SK-N-SH (cell line): ENCODE measurements at regions not wholly inside any gene's neighbourhood (a gene's known extent, or its start where the extent isn't known, plus 50 kb on each side); places are given as distances from the start of the nearest gene placed in this dataset.

Source experiments
- CTCF ChIA-PET: fragments of 300-600, 350-600 bp; formaldehyde crosslinking; extraction: SDS; loops from one replicate; lab custom pipeline; 2021; lab: Yijun Ruan, JAX
- POLR2A ChIA-PET: fragments of 350-600 bp; sonication (Branson Sonifier 250); formaldehyde crosslinking; extraction: SDS; loops from one replicate; lab custom pipeline; 2020; ENCODE audit warnings: antibody characterized with exemption, inconsistent platforms; lab: Yijun Ruan, JAX
- DNase-seq: peaks from one replicate; pipeline ENCODE4 v3.0.0; 2012
- H2AFZ ChIP-seq: fragments of 200-600 bp; sonication (generic); 2 replicates; pipeline ENCODE4 v1.8.1; 2016; ENCODE audit warnings: antibody characterized with exemption, mild to moderate bottlenecking, low read depth
- H3F3A ChIP-seq: fragments of 200-600 bp; sonication (generic); replicated peaks from 2 replicates; pipeline ENCODE3; 2016; ENCODE audit warnings: antibody characterized with exemption, mild to moderate bottlenecking; ENCODE audit not compliant: insufficient read depth
- H3K27ac ChIP-seq, 2 experiments: fragments of 200-500 bp in 1 of 2; fragments of 200-600 bp in 1 of 2; sonication (Bioruptor generic) in 1 of 2; sonication (generic), shearing (Covaris generic) in 1 of 2; 2 replicates each; pipeline versions ENCODE4 v1.5.1 to v1.6.1; 2014 to 2016; ENCODE audit warnings: low read depth in 2 of 2, inconsistent platforms in 1 of 2, low read length in 1 of 2, mild to moderate bottlenecking in 1 of 2, mixed read lengths in 1 of 2
- H3K27me3 ChIP-seq: fragments of 200-600 bp; sonication (generic), shearing (Covaris generic); 2 replicates; pipeline ENCODE4 v1.6.1; 2016; ENCODE audit warnings: mixed run types; ENCODE audit not compliant: insufficient read depth
- H3K36me3 ChIP-seq, 2 experiments: fragments of 200-500 bp in 1 of 2; fragments of 200-600 bp in 1 of 2; sonication (Bioruptor generic) in 1 of 2; sonication (generic) in 1 of 2; replicated peaks in 1 of 2; 2 replicates each; pipeline versions ENCODE3 to v1.5.1; 2014 to 2016; ENCODE audit warnings: low read length in 1 of 2, mild to moderate bottlenecking in 1 of 2; ENCODE audit not compliant: insufficient read depth in 2 of 2, control insufficient read depth in 1 of 2
- H3K4me1 ChIP-seq, 2 experiments: fragments of 200-500 bp in 1 of 2; fragments of 200-600 bp in 1 of 2; sonication (Bioruptor generic) in 1 of 2; sonication (generic), shearing (Covaris generic) in 1 of 2; 2 replicates each; pipeline versions ENCODE4 v1.5.1 to v1.6.1; 2014 to 2016; ENCODE audit warnings: low read depth in 1 of 2, low read length in 1 of 2, mixed run types in 1 of 2; ENCODE audit not compliant: insufficient read depth in 2 of 2, control insufficient read depth in 1 of 2
- H3K4me2 ChIP-seq: fragments of 200-600 bp; sonication (generic), shearing (Covaris generic); 2 replicates; pipeline ENCODE4 v1.6.1; 2017; ENCODE audit warnings: mixed run types
- H3K4me3 ChIP-seq, 2 experiments: fragments of 200-500 bp in 1 of 2; fragments of 200-600 bp in 1 of 2; sonication (Bioruptor generic) in 1 of 2; sonication (generic), shearing (Covaris generic) in 1 of 2; 2 replicates each; pipeline versions ENCODE4 v1.5.1 to v1.8.1; 2014 to 2016; ENCODE audit warnings: low read depth in 2 of 2, inconsistent platforms in 1 of 2, low read length in 1 of 2, mild to moderate bottlenecking in 1 of 2, mixed read lengths in 1 of 2, moderate library complexity in 1 of 2
- H3K79me2 ChIP-seq: fragments of 200-600 bp; sonication (generic); 2 replicates; pipeline ENCODE4 v1.8.1; 2017; ENCODE audit warnings: mild to moderate bottlenecking; ENCODE audit not compliant: insufficient read depth
- H3K9ac ChIP-seq: fragments of 200-600 bp; sonication (generic); 2 replicates; pipeline ENCODE4 v1.6.1; 2017; ENCODE audit warnings: mixed run types
- H3K9me2 ChIP-seq: fragments of 200-600 bp; sonication (generic); 2 replicates; pipeline ENCODE4 v1.6.1; 2017; ENCODE audit warnings: mixed run types
- H3K9me3 ChIP-seq: fragments of 200-600 bp; sonication (generic); 2 replicates; pipeline ENCODE4 v1.6.1; 2017; ENCODE audit warnings: mixed run types, mild to moderate bottlenecking, moderate library complexity
- H4K20me1 ChIP-seq: fragments of 200-600 bp; sonication (generic); 2 replicates; pipeline ENCODE4 v1.6.1; 2017; ENCODE audit warnings: mild to moderate bottlenecking, mixed run types; ENCODE audit not compliant: insufficient read depth
- EZH2phosphoT487 ChIP-seq: fragments of 200-600 bp; sonication (generic); IDR thresholded peaks from 2 replicates; pipeline ENCODE4 v1.6.1; 2017; ENCODE audit warnings: low read depth, mixed run types, mild to moderate bottlenecking, antibody characterized with exemption, moderate library complexity, borderline replicate concordance
- FOSL2 ChIP-seq: IDR thresholded peaks from 2 replicates; pipeline ENCODE4 v1.4.0; 2012; ENCODE audit warnings: low read depth, mild to moderate bottlenecking, moderate library complexity, borderline replicate concordance
- FOXJ3 ChIP-seq: sonication (generic); formaldehyde crosslinking; IDR thresholded peaks from 2 replicates; pipeline ENCODE4 v1.5.1; 2020; ENCODE audit warnings: mild to moderate bottlenecking, missing genetic modification reagents
- GATA2 ChIP-seq: sonication (generic); formaldehyde crosslinking; IDR thresholded peaks from 2 replicates; pipeline ENCODE4 v1.5.0; 2020; ENCODE audit warnings: mild to moderate bottlenecking, missing genetic modification reagents
- MXI1 ChIP-seq: IDR thresholded peaks from 2 replicates; pipeline ENCODE4 v1.6.1; 2012; ENCODE audit warnings: mild to moderate bottlenecking, low read depth, low read length, improper control_type of control experiment
- NFIC ChIP-seq: IDR thresholded peaks from 2 replicates; pipeline ENCODE4 v1.4.0; 2012; ENCODE audit warnings: borderline replicate concordance
- NRF1 ChIP-seq: IDR thresholded peaks from 2 replicates; pipeline ENCODE4 v1.6.1; 2012; ENCODE audit warnings: low read depth, mild to moderate bottlenecking, low read length
- RAD21 ChIP-seq: IDR thresholded peaks from 2 replicates; pipeline ENCODE4 v1.6.1; 2012; ENCODE audit warnings: mild to moderate bottlenecking, low read length
- RCOR1 ChIP-seq: fragments of 150-350 bp; IDR thresholded peaks from 2 replicates; pipeline ENCODE4 v1.6.1; 2017; ENCODE audit warnings: antibody characterized with exemption, low read length
- RXRA ChIP-seq: IDR thresholded peaks from 2 replicates; pipeline ENCODE4 v1.4.0; 2012; ENCODE audit warnings: low read depth, mild to moderate bottlenecking, borderline replicate concordance
- SMC3 ChIP-seq: IDR thresholded peaks from 2 replicates; pipeline ENCODE4 v1.6.1; 2012; ENCODE audit warnings: low read depth, low read length, improper control_type of control experiment
- YY1 ChIP-seq: IDR thresholded peaks from 2 replicates; pipeline ENCODE4 v1.4.0; 2012; ENCODE audit warnings: low read depth, mild to moderate bottlenecking
- WGBS: methylation state at CpG from one replicate; pipeline ENCODE4 v1.1.6; 2017; ENCODE audit warnings: low lambda C conversion rate; 5-methylcytosine and 5-hydroxymethylcytosine counted together
- TF ChIP-seq, protein P1 (sequence below): IDR thresholded peaks from 2 replicates; pipeline ENCODE4 v1.4.0; 2012; ENCODE audit warnings: low read depth, borderline replicate concordance
- TF ChIP-seq, protein P2 (sequence below): fragments of 150-350 bp; IDR thresholded peaks from 2 replicates; pipeline ENCODE4 v1.6.1; 2016; ENCODE audit warnings: mild to moderate bottlenecking, low read depth, low read length
- TF ChIP-seq, protein P3 (sequence below): IDR thresholded peaks from 2 replicates; pipeline ENCODE4; 2012

DNA sequence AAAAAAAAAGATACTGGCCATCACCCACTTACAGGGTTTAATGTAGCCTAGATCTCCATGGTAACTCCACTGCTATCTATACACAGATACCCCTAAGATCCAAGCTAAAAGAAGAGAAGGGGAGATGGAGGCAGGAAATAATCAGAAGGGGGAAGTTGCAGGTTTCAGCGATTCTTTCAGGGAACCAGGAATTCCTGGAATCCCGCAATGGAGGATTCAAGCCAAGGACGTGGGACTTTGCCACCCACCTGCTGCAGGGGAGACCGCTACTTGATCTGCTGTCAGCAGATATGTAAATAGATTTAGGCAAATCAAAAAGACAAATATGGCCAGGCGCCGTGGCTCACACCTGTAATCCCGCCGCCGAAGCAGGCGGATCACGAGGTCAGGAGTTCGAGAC lies 121.1 kb downstream of the AIPL1 start:
- Histone ChIP-seq H3F3A (no peaks in the 10 kb centered on the region), H4K20me1 (no peaks in the 10 kb centered on the region), H3K9ac (no peak overlapping the region), H3K4me3 (no peak overlapping the region), H3K27me3 (peaks cover 10% of the 10 kb centered on the region; the same call in 1 of the 2 replicates), H2AFZ (no peak overlapping the region), H3K36me3 (no peaks in the 10 kb centered on the region), H3K4me2 (no peak overlapping the region), H3K9me3 (no peaks in the 10 kb centered on the region), H3K27ac (no peak overlapping the region), H3K79me2 (no peaks in the 10 kb centered on the region), H3K4me1 (no peaks in the 10 kb centered on the region), H3K9me2 (no peaks in the 10 kb centered on the region)
- DNase-seq, result no peak
- CTCF ChIA-PET, result no interaction called here
- WGBS, result 48% methylated on average over 12 of the region's 12 CpGs
- POLR2A ChIA-PET, result no interaction called here
- no peak for TF ChIP-seq RCOR1
- no peak for TF ChIP-seq RAD21

DNA sequence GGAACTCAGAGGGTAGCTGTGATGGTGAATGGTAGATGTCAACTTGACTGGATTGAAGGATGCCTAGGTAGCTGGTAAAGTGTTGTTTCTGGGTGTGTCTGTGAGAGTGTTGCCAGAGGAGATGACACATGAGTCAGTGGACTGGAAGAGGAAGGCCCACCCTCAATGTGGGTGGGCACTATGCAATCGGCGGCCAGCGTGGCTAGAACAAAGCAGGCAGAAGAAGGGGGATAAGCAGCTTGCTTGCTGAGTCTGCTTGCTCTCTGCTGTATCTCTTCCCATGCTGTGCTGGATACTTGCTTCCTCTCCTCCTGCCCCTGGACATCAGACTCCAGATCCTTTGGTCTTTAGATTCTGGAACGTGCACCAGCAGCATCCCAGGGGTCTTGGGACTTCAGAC lies 128.1 kb downstream of the AIPL1 start:
- H3K4me3 ChIP-seq, result no peak overlapping the region
- CTCF ChIA-PET, result no interaction called here
- no peak overlapping the region for H3K4me2 ChIP-seq
- no peak for TF ChIP-seq RXRA
- no peak for TF ChIP-seq GATA2 (CRISPR knock-in tag)
- TF ChIP-seq NFIC, result no peak
- no peak for TF ChIP-seq MXI1
- no peak for TF ChIP-seq NRF1
- TF ChIP-seq SMC3, result no peak
- TF ChIP-seq EZH2phosphoT487, result no peak
- TF ChIP-seq, protein P1, sequence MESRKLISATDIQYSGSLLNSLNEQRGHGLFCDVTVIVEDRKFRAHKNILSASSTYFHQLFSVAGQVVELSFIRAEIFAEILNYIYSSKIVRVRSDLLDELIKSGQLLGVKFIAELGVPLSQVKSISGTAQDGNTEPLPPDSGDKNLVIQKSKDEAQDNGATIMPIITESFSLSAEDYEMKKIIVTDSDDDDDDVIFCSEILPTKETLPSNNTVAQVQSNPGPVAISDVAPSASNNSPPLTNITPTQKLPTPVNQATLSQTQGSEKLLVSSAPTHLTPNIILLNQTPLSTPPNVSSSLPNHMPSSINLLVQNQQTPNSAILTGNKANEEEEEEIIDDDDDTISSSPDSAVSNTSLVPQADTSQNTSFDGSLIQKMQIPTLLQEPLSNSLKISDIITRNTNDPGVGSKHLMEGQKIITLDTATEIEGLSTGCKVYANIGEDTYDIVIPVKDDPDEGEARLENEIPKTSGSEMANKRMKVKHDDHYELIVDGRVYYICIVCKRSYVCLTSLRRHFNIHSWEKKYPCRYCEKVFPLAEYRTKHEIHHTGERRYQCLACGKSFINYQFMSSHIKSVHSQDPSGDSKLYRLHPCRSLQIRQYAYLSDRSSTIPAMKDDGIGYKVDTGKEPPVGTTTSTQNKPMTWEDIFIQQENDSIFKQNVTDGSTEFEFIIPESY, result no peak
- no peak for TF ChIP-seq FOXJ3 (CRISPR knock-in tag)
- TF ChIP-seq, protein P2, sequence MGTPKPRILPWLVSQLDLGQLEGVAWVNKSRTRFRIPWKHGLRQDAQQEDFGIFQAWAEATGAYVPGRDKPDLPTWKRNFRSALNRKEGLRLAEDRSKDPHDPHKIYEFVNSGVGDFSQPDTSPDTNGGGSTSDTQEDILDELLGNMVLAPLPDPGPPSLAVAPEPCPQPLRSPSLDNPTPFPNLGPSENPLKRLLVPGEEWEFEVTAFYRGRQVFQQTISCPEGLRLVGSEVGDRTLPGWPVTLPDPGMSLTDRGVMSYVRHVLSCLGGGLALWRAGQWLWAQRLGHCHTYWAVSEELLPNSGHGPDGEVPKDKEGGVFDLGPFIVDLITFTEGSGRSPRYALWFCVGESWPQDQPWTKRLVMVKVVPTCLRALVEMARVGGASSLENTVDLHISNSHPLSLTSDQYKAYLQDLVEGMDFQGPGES, result no peak
- TF ChIP-seq YY1, result no peak
- TF ChIP-seq, protein P3, sequence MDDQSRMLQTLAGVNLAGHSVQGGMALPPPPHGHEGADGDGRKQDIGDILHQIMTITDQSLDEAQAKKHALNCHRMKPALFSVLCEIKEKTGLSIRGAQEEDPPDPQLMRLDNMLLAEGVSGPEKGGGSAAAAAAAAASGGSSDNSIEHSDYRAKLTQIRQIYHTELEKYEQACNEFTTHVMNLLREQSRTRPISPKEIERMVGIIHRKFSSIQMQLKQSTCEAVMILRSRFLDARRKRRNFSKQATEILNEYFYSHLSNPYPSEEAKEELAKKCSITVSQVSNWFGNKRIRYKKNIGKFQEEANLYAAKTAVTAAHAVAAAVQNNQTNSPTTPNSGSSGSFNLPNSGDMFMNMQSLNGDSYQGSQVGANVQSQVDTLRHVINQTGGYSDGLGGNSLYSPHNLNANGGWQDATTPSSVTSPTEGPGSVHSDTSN, result no peak
- TF ChIP-seq FOSL2, result no peak
- POLR2A ChIA-PET, result no interaction called here
- H3F3A ChIP-seq, result no peaks in the 10 kb centered on the region
- H3K9ac ChIP-seq, result no peak overlapping the region
- no peaks in the 10 kb centered on the region for H3K9me2 ChIP-seq
- no peaks in the 10 kb centered on the region for H3K4me1 ChIP-seq
- H2AFZ ChIP-seq, result no peak overlapping the region
- no peaks in the 10 kb centered on the region for H3K79me2 ChIP-seq
- H3K36me3 ChIP-seq, result no peaks in the 10 kb centered on the region
- no peak for DNase-seq
- 4% methylated on average over 4 of the region's 4 CpGs for WGBS
- no peak overlapping the region for H3K27ac ChIP-seq
- no peaks in the 10 kb centered on the region for H4K20me1 ChIP-seq
- H3K9me3 ChIP-seq, result no peaks in the 10 kb centered on the region
- no peaks in the 10 kb centered on the region for H3K27me3 ChIP-seq
